Activated T-helper 17 cell treated with anti-CD3 and anti-CD28 coated beads, Interleukin-2, amount 50 U/mL, for 72 hours (primary cell): ENCODE measurements at regions not wholly inside any gene's neighbourhood (a gene's known extent, or its start where the extent isn't known, plus 50 kb on each side); places are given as distances from the start of the nearest gene placed in this dataset.

Source experiments
- ATAC-seq: fragments of 150-1000 bp; cut with Tn5 transposase; replicated peaks from 2 replicates; pipeline ENCODE4 v1.10.0; 2021; ENCODE audit warnings: mild to moderate bottlenecking, moderate library complexity
- H3K27ac Mint-ChIP-seq: one replicate; pipeline ENCODE4 v1.8.0; 2022; ENCODE audit warnings: mixed read lengths
- H3K27me3 Mint-ChIP-seq: one replicate; pipeline ENCODE4 v1.8.0; 2022; ENCODE audit warnings: mixed read lengths
- H3K36me3 Mint-ChIP-seq: one replicate; pipeline ENCODE4 v1.8.0; 2022; ENCODE audit warnings: low read depth, mild to moderate bottlenecking, mixed read lengths
- H3K4me1 Mint-ChIP-seq: one replicate; pipeline ENCODE4 v1.8.0; 2022; ENCODE audit warnings: mixed read lengths
- H3K4me3 Mint-ChIP-seq: one replicate; pipeline ENCODE4 v1.8.0; 2022; ENCODE audit warnings: mild to moderate bottlenecking, mixed read lengths
- H3K9me3 Mint-ChIP-seq: one replicate; pipeline ENCODE4 v1.8.0; 2022; ENCODE audit warnings: mixed read lengths

DNA sequence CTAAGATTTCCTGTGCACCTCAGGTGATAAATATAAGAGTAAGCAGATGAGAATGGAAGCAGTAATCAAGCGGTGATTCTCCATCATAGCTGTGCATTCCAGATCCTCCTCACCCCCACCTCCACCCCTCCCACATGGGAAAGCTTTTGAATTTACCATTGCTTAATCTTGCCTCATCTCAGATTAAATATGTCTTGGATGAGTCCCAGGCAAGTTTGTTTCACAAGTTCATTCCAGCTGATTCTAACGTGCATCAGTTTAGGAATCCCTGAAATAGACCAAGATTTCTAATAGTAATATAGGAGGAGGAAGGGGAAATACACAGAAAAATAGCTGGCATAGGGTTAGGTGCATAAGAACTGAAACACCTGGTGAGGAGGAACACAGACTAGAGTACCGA lies 396.2 kb upstream of the KIF2B start:
- no peaks in the 10 kb centered on the region for H3K36me3 Mint-ChIP-seq
- no peak for ATAC-seq

DNA sequence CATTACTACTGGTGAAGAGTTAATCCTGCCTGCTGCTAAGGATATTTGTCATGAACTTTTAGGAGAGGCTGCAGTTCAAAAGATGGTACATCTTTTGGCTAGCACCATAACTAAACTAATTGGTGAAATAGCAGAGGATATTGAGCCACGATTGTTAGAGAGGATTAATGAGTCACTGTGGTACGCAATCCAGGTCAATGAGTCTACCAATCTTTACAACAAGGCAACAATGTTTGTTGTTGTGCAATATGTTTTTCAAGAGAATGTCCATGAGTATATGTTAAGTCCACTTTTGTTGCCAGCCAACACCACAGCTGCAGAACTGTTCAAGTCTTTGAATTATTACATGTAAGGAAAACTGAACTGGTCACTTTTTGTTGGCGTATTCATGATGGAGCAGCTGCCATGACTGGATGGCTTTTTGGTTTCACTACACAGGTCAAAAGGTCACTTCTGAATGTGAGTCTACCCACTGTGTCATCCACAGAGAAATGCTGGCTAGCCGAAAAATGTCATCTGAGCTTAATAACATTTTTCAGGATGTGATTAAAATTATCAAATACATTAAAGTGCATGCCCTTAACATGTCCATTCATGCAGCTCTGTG lies 402.6 kb upstream of the KIF2B start:
- Mint-ChIP-seq H3K9me3 (peaks cover 18% of the 10 kb centered on the region), H3K36me3 (no peaks in the 10 kb centered on the region), H3K27me3 (no peaks in the 10 kb centered on the region), H3K4me1 (no peaks in the 10 kb centered on the region), H3K4me3 (no peak overlapping the region), H3K27ac (no peak overlapping the region)
- no peak for ATAC-seq

More for the DNA sequence above, 396.2 kb upstream of the KIF2B start:
- no peaks in the 10 kb centered on the region for H3K27me3 Mint-ChIP-seq
- no peak overlapping the region for H3K4me3 Mint-ChIP-seq
- peaks cover 29% of the 10 kb centered on the region for H3K9me3 Mint-ChIP-seq
- H3K4me1 Mint-ChIP-seq = no peaks in the 10 kb centered on the region
- no peak overlapping the region for H3K27ac Mint-ChIP-seq

DNA sequence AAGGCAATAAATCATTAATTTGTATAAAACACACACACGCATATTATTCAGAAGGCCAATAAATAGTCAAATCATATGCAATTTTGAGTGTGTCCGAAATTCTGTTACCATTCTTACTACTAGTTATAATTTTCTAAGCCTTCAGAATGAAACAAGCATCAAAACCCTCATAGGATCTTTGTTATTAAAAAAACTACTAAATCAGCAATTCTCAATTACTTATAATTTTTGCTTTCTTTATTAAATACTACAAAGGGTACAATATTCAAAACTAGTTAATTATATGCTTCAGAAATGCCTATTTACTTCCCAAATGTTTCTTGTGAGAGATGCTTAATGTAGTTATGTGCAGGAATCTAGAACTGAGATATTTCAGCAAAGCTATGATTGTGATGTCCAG lies 413.1 kb upstream of the KIF2B start:
- ATAC-seq = no peak
- no peaks in the 10 kb centered on the region for H3K27me3 Mint-ChIP-seq
- H3K36me3 Mint-ChIP-seq = no peaks in the 10 kb centered on the region
- H3K9me3 Mint-ChIP-seq = peaks cover 11% of the 10 kb centered on the region
- H3K4me1 Mint-ChIP-seq = no peaks in the 10 kb centered on the region
- no peak overlapping the region for H3K27ac Mint-ChIP-seq
- H3K4me3 Mint-ChIP-seq = no peak overlapping the region

DNA sequence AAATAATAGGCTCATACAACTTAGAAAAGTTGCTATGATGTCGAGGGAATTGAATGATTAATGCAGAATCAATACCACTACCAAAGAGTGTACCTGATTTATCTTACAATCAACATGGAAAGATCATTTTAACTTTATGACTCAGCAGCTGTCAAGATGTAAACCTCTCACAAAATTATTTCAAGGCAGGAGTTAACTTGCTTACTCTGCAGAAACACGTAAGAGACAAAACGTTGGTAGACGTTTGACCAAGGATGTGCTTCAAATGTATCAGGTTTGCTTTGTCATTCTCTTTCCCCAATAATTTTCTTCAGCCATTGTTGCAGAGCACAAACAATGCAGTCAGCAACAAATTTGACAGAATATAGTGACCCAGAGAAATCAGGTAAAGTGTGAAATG lies 415.8 kb upstream of the KIF2B start:
- Mint-ChIP-seq H3K4me3 (no peak overlapping the region), H3K27ac (no peak overlapping the region), H3K4me1 (no peaks in the 10 kb centered on the region), H3K27me3 (no peaks in the 10 kb centered on the region), H3K9me3 (peaks cover 10% of the 10 kb centered on the region), H3K36me3 (no peaks in the 10 kb centered on the region)
- no peak for ATAC-seq

DNA sequence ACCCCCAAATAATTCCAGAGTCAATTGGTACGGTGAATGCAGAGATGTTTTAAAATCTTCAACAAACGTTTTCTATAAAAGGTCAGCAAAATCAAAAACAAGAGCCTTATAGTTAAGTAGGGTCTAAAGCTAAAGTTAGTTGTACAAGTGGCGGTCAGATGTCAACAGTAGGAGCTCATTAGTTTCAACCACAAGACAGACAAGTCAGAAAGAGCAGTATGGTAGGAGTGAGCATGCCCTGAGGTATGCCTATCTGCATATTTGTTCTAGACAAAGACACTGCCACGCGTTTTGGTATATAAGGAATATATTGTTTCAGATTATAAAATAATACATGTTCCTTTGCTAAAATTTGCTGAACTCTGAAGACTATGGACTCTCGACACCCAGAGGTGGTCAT lies 431.5 kb upstream of the KIF2B start:
- H3K4me3 Mint-ChIP-seq = no peak overlapping the region
- ATAC-seq = no peak
- H3K4me1 Mint-ChIP-seq = no peaks in the 10 kb centered on the region
- H3K27me3 Mint-ChIP-seq = no peaks in the 10 kb centered on the region
- H3K36me3 Mint-ChIP-seq = no peaks in the 10 kb centered on the region
- no peak overlapping the region for H3K27ac Mint-ChIP-seq
- peaks cover 6% of the 10 kb centered on the region for H3K9me3 Mint-ChIP-seq

DNA sequence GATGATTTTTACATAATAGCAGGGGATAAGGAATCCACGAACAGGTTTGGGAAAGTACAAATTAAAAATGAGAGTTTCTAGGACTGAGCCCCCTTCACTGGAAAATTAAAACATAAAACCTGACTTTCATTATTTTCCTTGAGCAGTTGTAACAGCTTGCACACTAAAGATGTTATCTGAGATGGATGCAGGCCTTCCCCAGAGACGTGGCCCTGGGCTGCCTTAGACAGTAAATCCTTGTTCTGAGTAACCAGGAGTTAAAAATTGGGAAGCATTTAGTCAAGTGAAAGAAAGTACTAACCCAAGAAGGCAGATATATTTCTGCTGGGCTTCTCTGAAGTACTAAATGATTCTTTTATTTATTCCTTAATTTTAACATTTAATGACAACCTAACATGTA lies 432.2 kb upstream of the KIF2B start:
- no peaks in the 10 kb centered on the region for H3K27me3 Mint-ChIP-seq
- no peaks in the 10 kb centered on the region for H3K36me3 Mint-ChIP-seq
- no peak overlapping the region for H3K27ac Mint-ChIP-seq
- no peak overlapping the region for H3K4me3 Mint-ChIP-seq
- peaks cover 4% of the 10 kb centered on the region for H3K9me3 Mint-ChIP-seq
- ATAC-seq = no peak
- H3K4me1 Mint-ChIP-seq = no peaks in the 10 kb centered on the region

DNA sequence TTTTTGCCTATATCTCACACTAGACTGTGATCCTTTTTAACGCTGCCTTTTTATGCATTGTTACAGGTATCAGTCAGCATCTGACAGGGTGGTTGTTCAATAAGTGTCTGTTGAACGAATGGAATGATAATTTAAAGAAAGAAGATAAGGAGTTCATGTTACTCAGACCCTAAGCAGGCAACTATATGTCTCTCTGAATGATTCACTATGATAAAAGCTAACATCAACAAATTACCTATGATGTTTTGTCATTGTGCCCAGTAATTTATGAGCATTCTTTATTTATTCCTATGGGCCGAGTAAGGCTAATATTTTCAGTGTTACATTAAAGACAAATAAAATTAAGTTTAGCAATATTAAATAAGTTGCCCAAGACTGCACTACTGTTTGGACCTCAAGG lies 435.0 kb upstream of the KIF2B start:
- ATAC-seq = no peak
- H3K36me3 Mint-ChIP-seq = no peaks in the 10 kb centered on the region
- H3K4me3 Mint-ChIP-seq = no peak overlapping the region
- no peaks in the 10 kb centered on the region for H3K4me1 Mint-ChIP-seq
- no peaks in the 10 kb centered on the region for H3K27me3 Mint-ChIP-seq
- H3K27ac Mint-ChIP-seq = no peak overlapping the region
- H3K9me3 Mint-ChIP-seq = no peaks in the 10 kb centered on the region

DNA sequence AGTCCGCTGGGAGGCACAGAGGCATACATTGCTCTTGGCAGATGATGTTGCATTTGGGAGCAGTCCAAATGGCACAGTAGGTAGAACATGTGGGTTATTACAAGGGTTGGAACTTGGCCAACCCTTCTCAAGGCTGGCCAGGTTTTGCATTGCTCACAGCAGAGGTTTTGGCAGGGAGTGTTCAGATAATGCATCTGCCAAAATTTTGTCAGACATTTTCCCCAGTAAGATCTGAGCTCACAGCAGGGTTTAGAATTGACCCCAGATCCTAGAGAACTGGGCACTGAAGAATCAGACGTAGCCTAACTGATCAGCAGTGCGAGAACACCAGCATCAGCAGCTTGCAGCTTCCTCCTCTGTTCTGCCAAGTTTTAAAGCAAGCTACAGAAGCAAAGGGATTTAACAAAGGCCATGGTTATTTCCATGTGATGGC lies 468.8 kb upstream of the KIF2B start:
- ATAC-seq = no peak
- Mint-ChIP-seq H3K36me3 (no peaks in the 10 kb centered on the region), H3K27me3 (no peaks in the 10 kb centered on the region), H3K4me1 (no peaks in the 10 kb centered on the region), H3K27ac (no peak overlapping the region), H3K4me3 (no peak overlapping the region), H3K9me3 (peaks cover 10% of the 10 kb centered on the region)

DNA sequence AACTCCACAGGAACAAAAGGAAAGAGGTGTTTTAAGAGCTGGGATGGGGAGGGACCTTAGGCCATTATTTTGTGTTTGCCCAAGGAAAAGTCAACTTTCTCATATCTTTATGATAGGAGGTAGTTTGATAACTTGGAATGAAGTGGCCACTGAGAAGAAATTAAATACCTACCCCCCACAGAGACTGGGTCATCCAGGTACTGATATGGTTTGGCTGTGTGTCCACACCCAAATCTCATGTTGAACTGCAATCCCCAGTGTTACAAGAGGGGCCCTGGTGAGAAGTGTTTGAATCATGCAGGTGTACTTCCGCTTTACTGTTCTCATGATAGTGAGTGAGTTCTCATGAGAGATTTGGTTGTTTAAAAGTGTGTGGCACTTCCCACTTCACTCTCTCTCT lies 477.9 kb upstream of the KIF2B start:
- Mint-ChIP-seq H3K27ac (no peak overlapping the region), H3K9me3 (peaks cover 24% of the 10 kb centered on the region)

DNA sequence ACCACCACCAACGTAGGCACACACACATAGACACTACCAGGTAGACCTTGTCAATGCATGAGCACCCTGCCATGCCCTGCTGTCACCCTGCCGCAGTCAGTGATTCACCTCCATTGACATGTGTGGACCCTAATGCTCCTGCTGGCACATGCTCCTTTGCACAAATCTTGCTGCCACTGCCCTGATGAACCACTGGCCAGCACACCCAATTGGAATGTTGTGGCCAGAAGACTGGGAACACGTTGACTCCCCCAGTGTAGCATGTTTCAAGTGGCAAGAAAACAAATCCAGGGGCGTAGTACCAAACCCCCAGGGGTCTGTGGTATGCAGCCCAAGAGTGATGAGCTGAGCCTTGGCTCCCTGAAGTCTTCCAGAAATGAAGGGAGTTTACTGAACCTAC lies 486.4 kb upstream of the KIF2B start:
- H3K27ac Mint-ChIP-seq = no peak overlapping the region
- H3K4me1 Mint-ChIP-seq = no peaks in the 10 kb centered on the region
- H3K36me3 Mint-ChIP-seq = no peaks in the 10 kb centered on the region
- no peaks in the 10 kb centered on the region for H3K27me3 Mint-ChIP-seq
- peaks cover 10% of the 10 kb centered on the region for H3K9me3 Mint-ChIP-seq
- H3K4me3 Mint-ChIP-seq = no peak overlapping the region
- ATAC-seq = no peak

More for the DNA sequence above, 477.9 kb upstream of the KIF2B start:
- H3K36me3 Mint-ChIP-seq = no peaks in the 10 kb centered on the region
- no peaks in the 10 kb centered on the region for H3K27me3 Mint-ChIP-seq
- ATAC-seq = no peak
- H3K4me3 Mint-ChIP-seq = no peak overlapping the region
- no peaks in the 10 kb centered on the region for H3K4me1 Mint-ChIP-seq

DNA sequence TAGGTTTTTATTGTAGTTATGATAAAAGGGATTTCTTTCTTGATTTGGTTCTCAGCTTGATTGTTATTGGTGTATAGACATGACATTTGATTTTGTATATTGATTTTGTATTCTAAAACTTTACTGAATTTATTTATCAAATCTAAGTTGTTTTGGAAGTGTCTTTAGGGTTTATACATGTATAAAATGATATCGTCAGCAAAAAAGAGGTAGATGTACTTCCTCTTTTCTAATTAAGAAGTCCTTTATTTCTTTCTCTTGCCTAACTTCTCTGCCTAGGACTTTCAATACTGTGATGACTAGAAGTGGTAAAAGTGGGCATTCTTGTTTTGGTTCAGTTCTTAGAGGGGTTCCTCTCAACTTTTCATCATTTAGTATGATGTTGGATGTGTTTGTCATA lies 487.3 kb upstream of the KIF2B start:
- Mint-ChIP-seq H3K36me3 (no peaks in the 10 kb centered on the region), H3K4me3 (no peak overlapping the region), H3K27ac (no peak overlapping the region), H3K4me1 (no peaks in the 10 kb centered on the region), H3K27me3 (no peaks in the 10 kb centered on the region), H3K9me3 (peaks cover 4% of the 10 kb centered on the region)
- ATAC-seq = no peak

DNA sequence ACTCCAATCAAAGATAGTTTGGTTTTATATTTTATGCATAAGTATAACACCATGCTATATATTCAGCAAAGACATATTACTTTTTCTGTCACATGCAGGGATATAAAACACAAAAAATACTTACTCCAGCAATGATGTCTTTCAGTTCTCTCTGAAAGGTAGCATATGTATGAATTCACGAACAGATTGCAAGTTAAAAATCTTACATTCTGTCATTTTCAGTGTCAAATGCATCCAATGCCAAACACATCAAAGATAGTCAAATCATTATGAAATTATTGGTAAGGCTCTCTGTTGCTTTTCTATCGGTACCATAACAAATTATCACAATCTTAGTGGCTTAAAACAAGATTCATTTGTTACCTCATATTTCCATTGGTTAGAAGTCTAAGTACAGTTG lies 492.0 kb upstream of the KIF2B start:
- Mint-ChIP-seq H3K4me3 (no peak overlapping the region), H3K27me3 (no peaks in the 10 kb centered on the region), H3K27ac (no peak overlapping the region), H3K36me3 (no peaks in the 10 kb centered on the region), H3K4me1 (no peaks in the 10 kb centered on the region), H3K9me3 (peaks cover 4% of the 10 kb centered on the region)
- ATAC-seq = no peak

DNA sequence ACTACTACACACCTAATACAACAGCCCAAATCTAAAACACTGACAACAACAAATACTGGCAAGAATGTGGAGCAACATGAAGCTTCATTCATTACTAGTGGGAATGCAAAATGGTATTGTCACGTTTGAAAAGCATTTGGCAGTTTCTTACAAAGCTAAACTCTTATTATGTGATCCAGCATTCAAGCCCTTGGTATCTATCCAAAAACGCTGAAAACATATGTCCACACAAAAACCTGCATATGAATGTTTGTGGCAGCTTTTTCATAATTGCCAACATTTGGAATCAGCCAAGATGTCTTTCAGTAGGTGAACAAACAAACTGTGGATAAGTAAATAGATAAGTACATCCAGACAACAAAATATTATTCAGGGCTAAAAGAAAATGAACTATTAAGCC lies 501.1 kb upstream of the KIF2B start:
- Mint-ChIP-seq H3K4me3 (no peak overlapping the region), H3K27ac (no peak overlapping the region), H3K27me3 (no peaks in the 10 kb centered on the region), H3K4me1 (no peaks in the 10 kb centered on the region), H3K36me3 (no peaks in the 10 kb centered on the region), H3K9me3 (peaks cover 10% of the 10 kb centered on the region)
- ATAC-seq = no peak

DNA sequence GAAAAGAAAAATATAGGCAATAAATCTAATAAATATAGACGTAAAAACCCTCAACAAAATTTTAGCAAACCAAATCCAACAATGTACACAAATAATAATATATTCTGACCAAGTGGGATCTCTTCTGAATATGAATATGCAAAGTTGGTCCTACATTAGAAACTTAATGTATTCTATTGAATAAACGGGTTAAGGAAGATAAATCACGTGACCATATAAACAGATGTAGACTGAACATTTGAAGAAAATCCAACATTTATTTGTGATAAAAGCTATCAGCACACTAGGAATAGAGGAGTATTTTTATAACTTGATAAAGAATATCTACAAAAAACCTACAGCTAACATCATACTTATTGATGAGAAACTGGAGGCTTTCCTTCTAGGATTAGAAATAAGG lies 502.8 kb upstream of the KIF2B start:
- ATAC-seq = no peak
- Mint-ChIP-seq H3K9me3 (peaks cover 10% of the 10 kb centered on the region), H3K27me3 (no peaks in the 10 kb centered on the region), H3K4me1 (no peaks in the 10 kb centered on the region), H3K27ac (no peak overlapping the region), H3K4me3 (no peak overlapping the region), H3K36me3 (no peaks in the 10 kb centered on the region)

DNA sequence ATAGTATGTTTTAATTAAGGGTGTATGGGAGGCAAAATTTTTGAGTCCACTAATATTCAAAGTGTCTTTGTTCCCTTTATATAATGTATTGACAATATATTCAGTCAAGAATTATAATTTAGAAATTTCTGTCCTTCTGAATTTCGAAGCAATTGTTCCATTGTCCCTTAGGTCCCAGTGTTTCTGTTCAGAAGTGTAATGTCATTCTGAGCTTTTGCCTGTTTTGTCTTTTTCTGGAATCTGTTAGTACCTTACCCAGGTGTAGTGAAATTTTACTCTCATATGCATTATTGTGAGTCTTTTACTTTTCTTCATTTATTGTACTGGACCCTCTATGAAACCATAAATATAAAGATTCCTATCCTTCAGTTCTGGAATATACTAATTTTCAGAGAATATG lies 505.7 kb upstream of the KIF2B start:
- H3K27me3 Mint-ChIP-seq = no peaks in the 10 kb centered on the region
- no peak overlapping the region for H3K27ac Mint-ChIP-seq
- H3K4me3 Mint-ChIP-seq = no peak overlapping the region
- no peaks in the 10 kb centered on the region for H3K4me1 Mint-ChIP-seq
- no peak for ATAC-seq
- H3K36me3 Mint-ChIP-seq = no peaks in the 10 kb centered on the region
- peaks cover 8% of the 10 kb centered on the region for H3K9me3 Mint-ChIP-seq

DNA sequence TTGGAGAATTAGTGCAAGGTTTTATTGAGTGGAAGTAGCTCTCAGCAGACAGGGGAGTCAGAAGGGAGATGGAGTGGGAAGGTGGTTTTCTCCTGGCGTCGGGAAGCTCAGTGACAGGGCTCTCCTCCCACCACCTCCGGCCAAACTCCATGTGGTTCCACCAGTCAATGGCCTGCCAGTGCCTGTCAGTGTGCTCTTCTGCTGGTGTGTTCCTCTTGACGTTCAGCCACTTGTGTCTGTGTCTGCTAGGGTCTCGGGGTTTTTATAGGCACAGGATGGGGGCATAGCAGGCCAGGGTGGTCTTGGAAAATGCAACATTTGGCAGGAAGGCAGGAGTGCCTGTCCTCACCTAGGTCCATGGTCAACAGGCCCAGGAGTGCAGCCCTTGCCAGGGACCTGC lies 506.7 kb upstream of the KIF2B start:
- no peak for ATAC-seq
- Mint-ChIP-seq H3K4me3 (no peak overlapping the region), H3K9me3 (peaks cover 10% of the 10 kb centered on the region), H3K4me1 (no peaks in the 10 kb centered on the region), H3K27ac (no peak overlapping the region), H3K27me3 (no peaks in the 10 kb centered on the region), H3K36me3 (no peaks in the 10 kb centered on the region)
